Activated T-cell treated with anti-CD3 and anti-CD28 coated beads, Interleukin-2, amount 50 U/mL, for 48 hours (primary cell): ENCODE measurements at regions not wholly inside any gene's neighbourhood (a gene's known extent, or its start where the extent isn't known, plus 50 kb on each side); places are given as distances from the start of the nearest gene placed in this dataset.
A peak's percentile ranks its signal among the peaks of the same experiment; 100 is the strongest.

Experiments
- DNase-seq, 2 experiments: peaks; one replicate each; pipeline ENCODE4 v3.0.0-alpha.2; 2020

DNA sequence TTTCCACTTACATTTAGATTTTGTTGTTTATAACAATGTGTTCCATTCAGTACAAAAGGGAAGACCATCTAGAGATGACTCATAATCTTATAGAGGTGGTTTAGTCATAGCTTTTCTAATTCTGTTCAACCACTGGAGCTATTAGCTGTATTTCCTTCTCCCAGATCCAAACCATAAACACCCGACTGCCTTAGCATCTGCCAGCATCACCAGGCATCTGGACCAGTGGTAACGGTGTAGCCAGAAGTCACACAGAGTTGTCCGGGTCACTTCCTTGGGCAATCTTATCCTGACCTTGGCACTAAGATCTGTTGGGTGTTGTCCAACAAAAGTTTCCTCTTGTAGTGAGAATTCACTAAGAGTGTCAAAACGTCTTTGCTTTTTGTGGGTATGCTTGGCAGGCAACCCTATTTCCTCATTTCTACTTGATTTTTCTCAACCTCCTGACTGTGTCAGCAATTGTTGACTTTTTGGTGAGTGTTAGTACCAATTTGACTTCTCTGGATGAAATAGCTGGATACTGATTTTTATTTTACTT lies 372.1 kb upstream of the B3GALT2 start:
- DNase-seq: peak; percentile 37 to 41

DNA sequence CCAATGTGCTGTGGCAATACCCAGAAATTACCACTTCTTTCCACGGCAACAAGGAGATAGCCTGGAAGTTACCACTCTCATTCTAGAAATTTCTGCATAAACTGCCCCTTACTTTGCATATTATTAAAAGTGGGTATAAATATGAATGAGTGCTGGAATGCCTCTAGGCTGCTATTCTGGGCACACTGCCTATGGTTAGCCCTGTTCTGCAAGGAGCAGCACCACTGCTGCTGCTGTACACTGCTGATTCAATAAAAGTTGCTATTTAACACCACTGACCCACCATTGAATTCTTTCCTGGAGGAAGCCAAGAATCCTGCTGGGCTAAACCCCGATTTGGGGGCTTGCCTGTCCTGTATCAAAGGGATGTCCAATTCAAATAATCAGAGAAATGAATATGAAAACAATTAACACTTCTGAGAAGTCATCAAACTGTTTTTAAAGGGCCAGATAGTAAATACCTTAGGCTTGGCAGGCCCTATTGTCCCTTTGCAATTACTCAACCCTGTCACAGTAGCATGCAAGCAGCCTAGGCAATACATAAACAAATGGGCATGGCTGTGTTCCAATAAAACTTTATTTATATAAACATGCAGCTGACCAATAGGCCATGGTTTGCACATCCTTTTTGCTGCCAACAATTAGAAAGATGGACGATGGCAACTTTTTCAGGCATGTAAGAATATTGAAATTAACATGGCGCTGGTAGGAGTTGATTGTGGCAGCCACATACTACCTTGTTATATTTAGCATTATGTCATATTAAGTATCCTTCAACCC lies 369.4 kb upstream of the B3GALT2 start:
- no peak for DNase-seq

DNA sequence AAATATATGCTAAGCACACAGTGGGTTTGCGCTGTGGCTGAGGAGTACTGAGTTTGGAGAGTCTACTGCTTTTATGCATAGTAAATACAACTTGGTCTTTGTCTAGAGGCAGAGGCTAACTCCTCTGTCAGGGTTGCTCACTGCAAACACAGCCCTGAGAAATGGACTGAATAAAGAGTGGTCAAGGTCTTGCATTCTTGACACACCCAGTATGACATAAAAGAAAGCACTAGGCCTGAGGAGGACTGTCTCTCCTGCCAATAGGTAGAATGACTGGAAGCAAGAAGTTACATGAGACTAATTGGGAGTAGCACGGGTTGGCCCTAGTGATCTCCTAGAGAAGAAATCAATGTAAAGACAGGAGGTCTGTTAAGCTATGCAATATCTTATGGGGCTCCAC lies 367.2 kb upstream of the B3GALT2 start:
- no peak for DNase-seq

DNA sequence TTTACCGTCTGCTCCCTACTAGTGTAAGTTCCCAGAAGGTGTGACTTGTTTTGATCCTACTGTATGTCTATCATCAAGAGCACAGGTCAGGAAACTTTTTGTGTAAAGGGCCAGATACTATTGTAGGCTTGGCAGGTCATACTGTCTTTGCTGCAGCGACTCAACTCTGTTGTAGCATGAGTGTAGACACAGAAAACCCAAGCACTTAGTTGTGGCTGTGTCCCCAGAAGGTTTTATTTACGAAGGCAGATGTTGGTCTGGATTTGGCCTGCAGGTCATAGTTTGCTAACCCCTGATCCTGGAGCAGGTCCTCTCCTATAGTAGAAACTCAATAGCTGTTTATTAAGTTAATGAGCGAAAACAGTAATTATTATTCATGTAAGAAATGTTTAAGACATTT lies 365.9 kb upstream of the B3GALT2 start:
- no peak for DNase-seq

DNA sequence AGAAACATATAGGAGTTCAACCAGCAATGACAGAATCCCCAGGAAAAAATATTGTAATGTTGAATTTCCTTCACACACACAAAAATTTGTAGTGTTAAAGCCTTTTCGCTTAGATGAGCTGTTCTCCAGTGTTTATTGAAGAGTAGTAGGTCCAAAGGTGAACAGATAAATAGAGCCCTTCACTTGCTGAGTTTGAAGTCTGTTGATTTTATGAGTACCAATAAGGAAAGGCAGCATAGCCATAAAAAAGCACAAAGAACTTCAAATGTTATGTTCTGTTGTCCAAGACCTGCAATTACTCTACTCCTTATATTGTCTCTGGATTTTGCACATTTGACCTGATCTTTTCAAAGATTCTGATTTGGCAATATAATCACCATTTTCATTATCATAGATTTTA lies 362.7 kb upstream of the B3GALT2 start:
- DNase-seq: no peak

DNA sequence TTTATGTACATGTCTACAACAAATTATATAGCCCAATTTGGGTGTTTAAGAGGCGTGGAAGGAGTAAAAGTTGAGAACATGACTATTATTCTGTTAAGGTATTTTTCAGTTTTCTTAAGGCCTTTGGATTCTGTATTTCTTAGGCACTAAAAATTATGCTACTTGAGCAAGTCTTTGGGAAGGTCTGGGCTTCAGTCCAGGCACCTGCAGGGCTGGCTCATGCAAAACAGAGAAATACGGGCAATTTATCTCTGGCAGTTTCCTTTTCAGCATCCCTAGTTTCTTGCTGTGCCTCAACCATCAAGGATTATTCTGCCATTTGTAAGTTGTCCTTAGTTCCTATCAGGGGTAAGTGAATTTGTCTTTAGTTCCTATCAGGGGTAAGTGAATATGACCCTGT lies 358.8 kb upstream of the B3GALT2 start:
- DNase-seq: no peak

DNA sequence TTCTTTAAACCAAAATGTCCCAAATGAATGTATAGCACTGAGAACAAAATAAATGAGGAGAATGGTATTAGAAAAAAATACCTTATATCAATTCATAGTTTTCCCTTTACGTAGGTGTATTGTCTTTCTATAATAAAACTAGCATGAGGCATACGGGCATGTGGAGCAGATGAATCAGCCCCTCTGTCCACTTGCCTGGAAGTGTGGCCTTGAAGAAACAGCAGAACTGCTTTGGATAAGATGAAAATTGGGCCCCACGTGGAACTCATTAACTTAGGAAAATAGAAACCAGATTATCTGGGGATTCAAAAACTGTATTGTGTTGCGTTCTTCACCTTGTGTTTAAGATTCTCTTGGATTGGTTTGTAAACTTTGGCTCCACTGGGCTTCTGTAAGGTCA lies 356.8 kb upstream of the B3GALT2 start:
- no peak for DNase-seq

DNA sequence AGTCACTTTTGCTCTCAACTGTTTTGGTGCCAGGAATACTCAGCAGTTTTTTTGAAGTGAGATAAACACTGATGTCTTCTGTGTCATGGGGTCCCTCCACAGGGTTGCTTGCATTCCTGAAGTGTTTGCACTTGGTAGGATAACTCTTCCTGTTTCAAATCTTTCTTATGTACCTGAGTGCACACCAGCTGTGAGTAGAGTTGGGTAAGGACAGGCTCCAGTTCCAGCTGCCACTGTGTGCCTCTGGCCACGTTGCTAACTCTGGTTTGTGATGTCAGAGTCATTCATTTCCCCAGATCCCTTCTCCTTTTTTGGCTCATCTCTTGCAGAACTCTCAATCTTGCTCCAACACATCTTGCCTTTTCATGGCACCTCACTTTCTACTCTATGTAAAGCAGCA lies 356.3 kb upstream of the B3GALT2 start:
- no peak for DNase-seq

DNA sequence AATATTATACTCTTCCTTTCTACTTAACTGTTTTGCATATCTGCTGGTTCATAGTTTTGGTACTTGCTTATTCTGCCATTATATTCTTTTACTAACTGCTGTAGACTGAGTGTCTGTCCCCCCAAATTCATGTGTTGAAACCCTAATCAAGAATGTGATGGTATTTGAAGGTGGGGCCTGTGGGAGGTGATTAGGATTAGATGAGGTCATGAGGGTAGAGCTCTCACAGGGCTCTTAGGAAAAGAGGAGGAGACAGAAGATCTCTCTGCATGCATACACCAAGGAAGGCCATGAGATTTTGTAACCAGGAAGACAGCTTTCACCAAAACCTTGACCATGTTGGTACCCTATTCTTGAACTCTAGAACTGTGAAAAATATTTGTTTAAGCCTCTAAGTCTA lies 354.1 kb upstream of the B3GALT2 start:
- DNase-seq: no peak

DNA sequence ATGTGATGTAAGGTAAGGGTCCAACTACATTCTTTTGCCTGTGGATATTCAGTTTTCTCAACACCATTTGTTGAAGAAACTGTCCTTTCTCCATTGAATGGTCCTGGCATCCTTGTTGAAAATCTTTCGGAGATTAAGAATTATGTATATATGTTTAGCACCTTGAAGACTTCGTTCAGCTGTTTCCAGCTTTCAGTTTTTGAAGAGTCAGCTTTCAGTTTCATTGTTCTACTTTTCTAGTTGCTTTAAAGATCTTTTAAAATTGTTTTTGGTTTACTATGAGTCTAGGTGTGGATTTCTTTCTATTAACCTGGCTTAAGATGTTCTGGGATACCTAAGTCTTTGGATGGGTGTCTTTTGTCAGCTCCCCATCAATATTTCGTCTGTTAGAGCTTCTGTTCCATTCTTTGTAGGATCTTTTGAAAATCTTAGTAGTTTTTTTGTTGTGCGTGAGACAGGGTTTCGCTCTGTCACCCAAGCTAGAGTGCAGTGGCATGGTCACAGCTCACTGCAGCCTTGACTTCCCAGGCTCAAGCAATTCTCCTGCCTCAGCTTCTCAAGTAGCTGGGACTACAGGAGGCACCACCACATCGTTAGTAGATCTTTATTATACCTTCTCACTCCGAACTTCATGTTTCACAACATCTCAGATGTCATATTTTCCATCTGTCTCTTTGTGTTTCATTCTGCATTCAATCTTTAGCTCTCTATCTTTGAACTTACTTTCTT lies 353.5 kb upstream of the B3GALT2 start:
- DNase-seq: peak; percentile 32 to 33

DNA sequence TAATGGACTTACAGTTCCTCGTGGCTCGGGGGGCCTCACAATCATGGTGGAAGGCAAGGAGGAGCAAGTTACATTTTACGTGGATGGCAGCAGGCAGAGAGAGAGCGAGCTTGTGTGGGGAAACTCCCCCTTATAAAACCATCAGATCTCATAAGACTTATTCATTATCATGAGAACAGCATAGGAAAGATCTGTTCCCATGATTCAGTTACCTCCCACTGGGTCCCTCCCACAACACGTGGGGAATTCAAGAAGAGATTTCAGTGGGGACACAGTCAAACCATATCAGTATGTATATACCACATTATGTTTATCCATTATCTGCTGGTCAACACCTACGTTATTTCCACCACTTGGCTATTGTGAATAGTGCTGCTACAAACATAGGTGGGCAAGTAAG lies 352.3 kb upstream of the B3GALT2 start:
- DNase-seq: peak; percentile 48 to 49

DNA sequence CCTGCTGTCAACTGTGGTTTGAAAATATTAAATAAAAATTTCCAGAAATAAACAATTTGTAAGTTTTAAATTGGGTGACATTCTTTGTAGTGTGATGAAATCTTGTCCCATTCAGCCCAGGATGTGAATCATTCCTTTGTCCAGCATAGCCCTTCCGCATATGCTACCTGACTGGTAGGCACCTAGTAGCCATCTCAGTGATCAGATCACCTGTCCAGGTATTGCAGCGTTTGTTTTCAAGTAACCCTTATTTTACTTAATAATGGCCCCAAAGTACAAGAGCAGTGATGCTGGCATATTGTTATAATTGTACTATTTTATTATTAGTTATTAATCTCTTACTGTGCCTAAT lies 351.6 kb upstream of the B3GALT2 start:
- no peak for DNase-seq

DNA sequence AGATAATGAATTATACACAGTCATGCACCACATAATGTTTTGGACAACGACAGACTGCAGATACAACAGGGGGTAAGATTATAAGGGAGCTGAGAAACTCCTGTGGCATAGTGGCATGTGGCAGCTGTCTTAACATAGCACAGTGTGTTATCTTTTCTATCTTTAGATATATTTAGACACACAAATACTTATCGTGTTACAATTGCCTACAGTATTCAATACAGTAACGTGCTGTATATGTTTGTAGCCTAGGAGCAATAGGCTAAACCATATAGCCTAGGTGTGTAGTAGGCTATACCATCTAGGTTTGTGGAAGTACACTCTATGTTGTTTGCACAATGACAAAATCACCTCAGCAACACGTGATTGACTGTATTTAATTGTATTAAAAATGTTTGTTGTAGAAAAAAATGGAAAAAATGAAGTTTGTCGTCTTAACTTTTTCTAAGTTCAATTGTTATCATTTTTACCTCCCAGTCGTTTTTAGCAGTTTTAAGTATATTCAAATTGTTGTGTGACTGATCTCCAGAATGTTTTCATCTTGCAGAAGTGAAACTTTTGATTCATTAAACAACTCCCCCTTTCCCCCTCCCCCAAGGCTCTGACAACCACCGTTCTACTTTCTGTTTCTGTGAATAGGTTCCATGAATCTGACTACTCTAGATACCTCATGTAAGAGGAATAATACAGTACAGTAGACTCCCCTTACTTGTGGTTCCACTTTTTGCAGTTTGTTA lies 351.0 kb upstream of the B3GALT2 start:
- peak; percentile 71 to 74 for DNase-seq

DNA sequence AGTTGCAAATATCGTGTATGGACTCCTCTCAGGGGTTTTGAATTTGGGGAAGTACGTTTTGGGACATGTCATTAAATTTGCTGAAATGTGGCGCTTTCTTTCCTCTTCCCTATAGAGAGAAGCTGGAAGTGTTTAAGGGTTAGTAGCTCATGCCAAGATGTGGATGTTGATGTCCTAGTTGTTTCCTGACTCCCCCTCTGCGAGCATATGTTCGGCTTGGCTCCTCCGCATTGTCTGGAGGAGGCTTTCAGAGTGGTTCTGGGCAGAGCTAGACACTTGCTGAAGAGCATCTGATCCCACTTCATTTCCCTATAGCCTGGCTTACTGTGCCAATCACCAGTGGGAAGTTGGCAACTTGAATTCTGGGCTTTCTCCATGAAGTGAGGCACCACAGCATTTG lies 347.4 kb upstream of the B3GALT2 start:
- DNase-seq: no peak

DNA sequence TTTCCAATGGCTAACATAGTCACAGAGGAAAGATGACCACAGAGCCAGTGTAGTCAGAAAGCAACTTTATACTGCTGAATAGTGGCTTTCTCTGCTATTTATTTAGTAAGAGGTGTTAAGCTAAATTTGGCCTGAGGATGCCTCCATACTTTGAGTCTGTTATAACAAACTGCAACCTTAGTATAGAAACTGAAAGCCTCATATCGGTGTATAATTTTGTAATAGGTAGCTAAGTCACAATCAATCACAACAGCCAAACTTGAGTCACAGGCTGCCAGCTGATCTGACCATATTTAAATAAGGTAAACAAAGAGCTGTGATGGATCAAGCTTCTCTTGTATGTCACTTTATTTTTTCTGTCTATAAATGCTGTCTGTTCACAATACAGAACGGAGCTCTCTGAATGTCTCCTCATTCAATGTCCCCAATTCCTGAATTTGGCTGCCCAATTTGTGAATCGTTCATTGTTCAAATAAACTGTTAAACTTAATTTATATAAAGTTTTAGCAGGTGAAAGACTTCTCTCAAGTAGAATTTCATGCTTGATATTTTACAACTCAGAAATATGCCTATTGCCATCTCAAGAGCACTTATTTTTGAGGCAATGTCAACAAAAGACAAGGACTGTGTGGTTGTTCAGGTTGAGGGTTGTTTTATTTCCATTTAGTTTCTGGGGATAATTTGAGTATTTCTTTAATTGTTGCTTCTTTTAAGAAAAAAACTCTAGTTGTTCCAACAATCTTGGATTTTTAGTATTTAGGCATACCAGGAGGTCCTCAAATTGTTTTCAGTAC lies 339.7 kb upstream of the B3GALT2 start:
- no peak for DNase-seq

DNA sequence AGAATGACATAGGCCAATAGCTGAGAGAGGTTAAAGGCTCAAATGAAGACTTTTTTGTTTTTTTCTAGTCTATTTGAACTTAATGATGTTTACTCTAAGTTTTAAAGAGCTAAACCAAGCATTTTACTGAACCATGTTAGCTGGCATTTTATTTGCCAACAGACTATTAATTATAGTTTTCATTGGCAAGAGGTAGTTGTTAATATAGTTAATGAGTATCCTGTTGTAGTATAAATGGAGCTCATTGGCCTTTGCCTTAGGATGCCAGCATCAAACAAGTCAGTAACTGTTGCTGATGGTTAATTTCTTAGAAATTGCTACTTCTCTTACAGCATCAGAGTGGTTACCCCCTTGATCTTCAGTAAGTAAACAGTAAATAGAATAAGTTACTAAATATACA lies 339.0 kb upstream of the B3GALT2 start:
- no peak for DNase-seq

DNA sequence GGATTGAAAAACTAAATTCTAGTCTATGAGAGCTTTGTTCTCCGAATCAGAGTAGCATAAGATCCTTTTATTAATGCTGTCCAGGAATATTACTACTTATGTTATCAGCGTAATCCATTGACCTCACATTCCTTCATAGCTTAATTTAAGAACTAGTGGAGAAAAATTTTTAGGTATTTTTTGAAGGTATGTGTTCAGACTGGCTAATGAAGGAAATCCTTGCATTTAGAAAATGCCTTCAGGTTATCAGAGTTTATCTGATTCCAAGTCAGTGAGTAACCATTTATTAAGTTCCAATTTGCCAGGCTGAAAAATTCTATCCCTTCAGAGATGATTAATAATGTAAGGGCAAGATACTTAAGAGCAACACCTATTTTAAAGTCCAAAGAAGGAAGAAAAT lies 338.2 kb upstream of the B3GALT2 start:
- no peak for DNase-seq

DNA sequence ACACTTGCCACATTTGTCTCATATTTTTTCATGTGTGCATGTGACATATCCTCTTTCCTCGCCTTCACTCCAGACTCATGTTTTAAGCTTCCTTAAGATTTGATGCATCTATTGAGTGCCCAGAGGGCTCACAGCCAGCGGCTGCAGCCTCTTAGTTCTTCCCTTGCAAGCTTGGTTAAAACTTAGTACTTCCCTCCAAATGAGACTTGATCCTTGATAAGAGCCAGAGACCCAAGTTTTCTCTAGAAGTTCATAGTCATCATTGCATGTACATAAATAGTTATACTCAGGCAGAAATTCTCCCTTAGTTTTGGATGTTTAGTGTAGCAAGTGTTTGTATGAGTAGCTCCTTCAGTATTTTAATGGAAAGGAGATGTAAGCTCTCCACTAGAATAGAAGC lies 337.6 kb upstream of the B3GALT2 start:
- DNase-seq: no peak

DNA sequence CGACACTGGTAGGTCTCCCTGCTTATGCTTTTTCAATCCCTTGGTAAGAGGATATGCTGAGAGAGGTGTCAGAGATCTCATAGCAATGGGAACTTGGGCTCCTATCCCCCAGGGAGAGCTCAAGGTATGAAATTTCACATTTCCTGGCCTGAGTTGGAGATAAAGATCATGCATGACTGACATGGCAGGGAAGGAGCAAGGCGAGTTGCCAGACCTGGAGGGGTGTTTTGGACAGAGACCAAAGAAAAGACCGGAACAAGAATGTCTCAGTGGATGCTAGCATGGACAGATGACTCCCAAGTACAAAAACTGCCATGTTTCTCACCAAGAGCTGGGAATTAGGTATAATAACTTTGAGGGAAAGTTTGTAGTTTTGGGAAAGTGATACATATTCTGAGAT lies 334.1 kb upstream of the B3GALT2 start:
- DNase-seq: no peak

DNA sequence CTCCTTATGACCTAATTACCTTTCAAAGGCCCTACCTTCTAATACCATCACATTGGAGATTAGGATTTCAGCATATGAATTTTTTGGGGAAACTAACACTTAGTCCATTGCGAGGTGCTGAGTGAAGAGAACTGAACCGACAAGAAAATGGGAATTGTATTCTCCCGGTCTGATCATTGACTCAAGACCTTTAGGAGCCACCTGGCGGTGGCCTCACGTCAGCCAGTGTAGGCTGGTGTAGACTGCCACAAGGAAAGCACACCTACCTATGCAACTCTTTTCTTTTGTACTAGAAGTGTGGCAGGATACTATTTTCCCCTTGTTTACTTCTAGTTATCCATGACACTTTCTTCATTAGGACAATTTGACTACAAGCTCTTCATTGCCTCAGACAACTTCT lies 333.5 kb upstream of the B3GALT2 start:
- DNase-seq: no peak

DNA sequence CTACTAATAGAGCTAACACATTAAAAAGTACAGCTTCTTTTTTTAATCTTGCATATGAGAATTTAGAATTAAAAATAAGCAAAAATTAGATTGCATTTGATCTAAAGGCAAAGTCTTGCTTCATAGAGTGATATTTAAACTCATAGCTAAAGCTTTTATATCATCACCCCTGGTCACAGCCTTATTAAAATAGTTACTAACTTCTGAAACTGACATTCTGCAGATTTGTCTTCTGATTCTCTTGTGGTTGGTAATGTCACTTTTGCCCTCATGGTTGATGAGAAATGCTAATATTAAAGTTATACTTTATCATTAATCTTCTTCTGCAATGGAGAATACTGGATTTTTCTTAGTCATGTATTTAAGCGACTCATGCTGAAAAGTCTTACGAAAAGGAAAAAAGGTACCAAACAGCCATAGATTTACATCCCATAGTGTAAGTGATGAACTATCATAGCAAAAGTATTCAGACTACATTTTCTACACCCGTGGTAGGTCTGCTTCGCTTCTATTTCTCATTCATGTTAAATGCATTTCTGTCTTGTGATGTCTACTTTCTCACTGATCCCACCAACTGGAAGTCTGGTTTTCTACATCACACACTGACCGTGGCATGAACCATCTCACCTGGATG lies 330.5 kb upstream of the B3GALT2 start:
- DNase-seq: no peak

DNA sequence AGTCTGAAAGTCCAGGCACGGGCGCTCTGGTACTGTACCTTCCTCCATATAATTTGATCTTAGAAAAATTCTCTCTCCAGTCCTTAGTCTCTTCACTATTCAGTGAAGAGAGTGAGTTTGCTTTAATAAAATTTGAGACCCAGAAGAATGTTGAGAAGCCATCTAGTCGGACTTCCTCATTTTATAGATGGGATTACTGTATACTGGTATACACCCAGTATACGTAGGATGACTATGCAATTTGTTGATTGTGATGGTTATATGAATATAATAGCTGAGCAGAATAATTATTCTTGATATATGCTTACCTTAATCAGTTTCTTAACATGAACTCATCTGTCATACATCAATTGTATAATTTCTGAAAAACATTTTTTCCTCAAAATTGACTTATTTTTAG lies 328.0 kb upstream of the B3GALT2 start:
- DNase-seq: no peak
